Upper lobe of left lung (tissue), 6 donors: ENCODE measurements at regions not wholly inside any gene's neighbourhood (a gene's known extent, or its start where the extent isn't known, plus 50 kb on each side); places are given as distances from the start of the nearest gene placed in this dataset.

Source experiments
- ATAC-seq, 2 donors: fragments of 200-7000 bp; cut with Tn5 transposase; one replicate each; pipeline ENCODE4 v1.9.1; 2022; ENCODE audit warnings: mild to moderate bottlenecking in 2 of 2, moderate library complexity in 2 of 2; ENCODE audit not compliant: low FRiP score in 2 of 2
- DNase-seq, 2 donors: peaks; one replicate each; pipeline ENCODE4 v3.0.0-alpha.2; 2019 to 2020
- H3K27ac ChIP-seq, 4 donors: fragments of 200-600 bp; sonication (generic); one replicate each; pipeline ENCODE4 v1.5.1; 2016 to 2019
- H3K27me3 ChIP-seq, 4 donors: fragments of 200-600 bp; sonication (generic); one replicate each; pipeline ENCODE4 v1.5.1; 2017 to 2019
- H3K36me3 ChIP-seq, 4 donors: fragments of 200-600 bp; sonication (generic); one replicate each; pipeline ENCODE4 v1.5.1; 2016 to 2019
- H3K4me1 ChIP-seq, 4 donors: fragments of 200-600 bp; sonication (generic); one replicate each; pipeline ENCODE4 v1.5.1; 2018 to 2019
- H3K4me3 ChIP-seq, 4 donors: fragments of 200-600 bp; sonication (generic); one replicate each; pipeline ENCODE4 v1.5.1; 2017 to 2019; ENCODE audit warnings: mild to moderate bottlenecking in 2 of 4, moderate library complexity in 1 of 4
- H3K9me3 ChIP-seq, 4 donors: fragments of 200-600 bp; sonication (generic); one replicate each; pipeline ENCODE4 v1.5.1; 2018 to 2019
- CTCF ChIP-seq, 6 experiments: fragments of 450-650 bp in 4 of 6; fragments of 200-600 bp in 2 of 6; sonication (generic) in 2 of 6; IDR thresholded peaks; one replicate each; pipeline ENCODE4 v1.5.1; 2016 to 2019; ENCODE audit warnings: antibody characterized with exemption in 6 of 6
- EP300 ChIP-seq, 4 donors: sonication (generic); formaldehyde crosslinking; IDR thresholded peaks; one replicate each; pipeline ENCODE4 v1.5.1; 2017; ENCODE audit warnings: antibody characterized with exemption in 4 of 4, control low read depth in 2 of 4
- POLR2A ChIP-seq, 4 donors: fragments of 450-650 bp; IDR thresholded peaks; one replicate each; pipeline ENCODE4 v1.5.1; 2016 to 2017; ENCODE audit warnings: antibody characterized with exemption in 4 of 4, mild to moderate bottlenecking in 2 of 4
- POLR2AphosphoS5 ChIP-seq, 2 donors: sonication (generic); formaldehyde crosslinking; IDR thresholded peaks; one replicate each; pipeline ENCODE4 v1.5.1; 2017; ENCODE audit warnings: antibody characterized with exemption in 2 of 2
- WGBS, 2 donors: methylation state at CpG; one replicate each; pipeline ENCODE4 v1.1.5; 2017 to 2018; 5-methylcytosine and 5-hydroxymethylcytosine counted together
- donor health status: DM: no; HTN: no; CAD: no; lungs with moderate emphysema.
- donor health status: DM: no; HTN: yes; CAD: no; lungs with severe emphysema.

GRCh38 chr6:25058941-25059340 is 123.2 kb upstream of the RIPOR2 start:
- 80 to 91% methylated on average over 4 of the region's 4 CpGs for WGBS, 2 donors

GRCh38 chr6:25060522-25060921 is 124.8 kb upstream of the RIPOR2 start:
- no peaks in the 10 kb centered on the region for H3K27me3 ChIP-seq
- no peak overlapping the region for H3K27ac ChIP-seq
- DNase-seq (no peak), ATAC-seq (no peak)
- TF ChIP-seq CTCF (IDR thresholded peaks at IDR 0.05) (no peak), EP300 (IDR thresholded peaks at IDR 0.05) (no peak), POLR2AphosphoS5 (IDR thresholded peaks at IDR 0.05) (no peak), POLR2A (IDR thresholded peaks at IDR 0.05) (no peak)
- H3K36me3 ChIP-seq, result no peaks in the 10 kb centered on the region
- no peaks in the 10 kb centered on the region for H3K9me3 ChIP-seq
- WGBS, 2 donors, result 90 to 95% methylated on average over 2 of the region's 2 CpGs
- no peak overlapping the region for H3K4me3 ChIP-seq
- peaks cover 0 to 4% (median 0%) of the 10 kb centered on the region in 4 donors for H3K4me1 ChIP-seq

More at GRCh38 chr6:25058941-25059340, 123.2 kb upstream of the RIPOR2 start:
- no peak overlapping the region for H3K27ac ChIP-seq
- H3K9me3 ChIP-seq, result no peaks in the 10 kb centered on the region
- no peak for ATAC-seq
- no peak for DNase-seq
- no peaks in the 10 kb centered on the region for H3K27me3 ChIP-seq
- H3K4me3 ChIP-seq, result no peak overlapping the region
- peaks cover 0 to 4% (median 0%) of the 10 kb centered on the region in 4 donors for H3K4me1 ChIP-seq
- H3K36me3 ChIP-seq, result no peaks in the 10 kb centered on the region
- TF ChIP-seq CTCF (IDR thresholded peaks at IDR 0.05) (no peak), POLR2A (IDR thresholded peaks at IDR 0.05) (no peak), POLR2AphosphoS5 (IDR thresholded peaks at IDR 0.05) (no peak), EP300 (IDR thresholded peaks at IDR 0.05) (no peak)

GRCh38 chr6:25061289-25061936 is 125.7 kb upstream of the RIPOR2 start:
- DNase-seq (no peak), ATAC-seq (no peak)
- Histone ChIP-seq H3K36me3 (no peaks in the 10 kb centered on the region), H3K4me1 (no peaks in the 10 kb centered on the region), H3K27me3 (no peaks in the 10 kb centered on the region), H3K9me3 (no peaks in the 10 kb centered on the region), H3K4me3 (no peak overlapping the region), H3K27ac (no peak overlapping the region)
- 58 to 63% methylated on average over 6 of the region's 6 CpGs for WGBS, 2 donors
- TF ChIP-seq EP300 (IDR thresholded peaks at IDR 0.05), result no peak
- TF ChIP-seq CTCF (IDR thresholded peaks at IDR 0.05), result no peak
- no peak for TF ChIP-seq POLR2AphosphoS5 (IDR thresholded peaks at IDR 0.05)
- no peak for TF ChIP-seq POLR2A (IDR thresholded peaks at IDR 0.05)

GRCh38 chr6:25062070-25062811 is 126.5 kb upstream of the RIPOR2 start:
- Histone ChIP-seq H3K4me3 (no peak overlapping the region), H3K36me3 (no peaks in the 10 kb centered on the region), H3K27ac (no peak overlapping the region), H3K9me3 (no peaks in the 10 kb centered on the region), H3K4me1 (no peaks in the 10 kb centered on the region), H3K27me3 (no peaks in the 10 kb centered on the region)
- TF ChIP-seq EP300 (IDR thresholded peaks at IDR 0.05) (no peak), POLR2A (IDR thresholded peaks at IDR 0.05) (no peak), CTCF (IDR thresholded peaks at IDR 0.05) (no peak), POLR2AphosphoS5 (IDR thresholded peaks at IDR 0.05) (no peak)
- DNase-seq (no peak), ATAC-seq (no peak)
- 51 to 83% methylated on average over 7 of the region's 7 CpGs for WGBS, 2 donors
